ENCODE measurements at regions not wholly inside any gene's neighbourhood (a gene's known extent, or its start where the extent isn't known, plus 50 kb on each side); places are given as distances from the start of the nearest gene placed in this dataset.

DNA sequence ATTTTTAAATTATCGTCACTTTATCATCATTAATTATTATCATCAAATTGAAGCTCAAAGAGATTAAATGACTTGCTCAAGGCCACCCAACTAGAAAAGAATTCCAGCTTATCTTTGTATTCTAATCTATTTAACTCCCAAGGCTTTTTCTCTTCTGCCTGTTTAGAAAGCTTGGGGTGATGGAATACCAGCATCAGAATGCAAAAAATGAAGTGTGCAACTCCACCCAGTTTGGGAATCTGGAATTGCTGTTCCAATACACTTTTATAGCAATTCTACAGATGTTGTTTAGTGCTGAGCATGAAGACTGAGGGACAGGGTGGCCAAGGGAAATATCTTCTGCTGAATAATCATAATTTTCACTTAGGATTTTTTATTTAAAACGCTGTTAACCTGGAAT is 97.2 kb upstream of the FIBIN start:
- DNase-seq (ENCODE audit: extremely low spot score): no peak
- ChIA-PET POLR2A (no interaction called here), CTCF (no interaction called here)
- TF ChIP-seq SUZ12 (IDR thresholded peaks at IDR 0.05) (no peak), ZNF384 (IDR thresholded peaks at IDR 0.05) (no peak), ELF4 (IDR thresholded peaks at IDR 0.05) (no peak), CTBP1 (IDR thresholded peaks at IDR 0.05; ENCODE audit: borderline replicate concordance) (no peak), TARDBP (IDR thresholded peaks at IDR 0.05) (no peak), NFRKB (IDR thresholded peaks at IDR 0.05) (no peak)

DNA sequence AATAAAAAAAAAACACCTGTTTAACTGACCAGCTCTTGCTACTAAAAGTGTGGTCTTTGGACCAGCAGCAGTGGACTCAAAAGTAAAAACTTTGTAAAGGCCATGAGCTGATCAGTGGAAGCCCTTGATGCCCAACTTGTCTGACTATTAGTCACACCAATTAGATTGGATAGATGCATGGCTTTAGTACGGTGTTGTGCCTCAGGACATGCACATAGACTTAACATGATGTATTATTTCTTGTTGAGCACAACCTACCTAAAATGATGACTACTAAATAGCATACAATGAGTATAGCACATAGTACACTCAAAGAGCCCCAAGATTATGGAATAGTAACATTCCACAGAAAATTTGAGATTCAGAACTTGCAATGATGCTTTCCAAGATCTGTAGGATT is 95.1 kb upstream of the FIBIN start:
- ChIA-PET POLR2A (no interaction called here), CTCF (interaction anchor here (0.7 kb wide), 1 partner anchor 181 kb away, joined by 4 read pairs; no protein-coding TSS in a partner anchor)
- TF ChIP-seq L3MBTL2 (conservative IDR thresholded peaks at IDR 0.05): no peak
- DNase-seq (ENCODE audit: extremely low spot score): no peak

- CTCF ChIA-PET: no interaction called here
- no peak for DNase-seq (ENCODE audit: extremely low spot score)
- POLR2A ChIA-PET: no interaction called here
- TF ChIP-seq L3MBTL2 (conservative IDR thresholded peaks at IDR 0.05): no peak
- no peak for TF ChIP-seq CTBP1 (IDR thresholded peaks at IDR 0.05; ENCODE audit: borderline replicate concordance)
- no peak for TF ChIP-seq SP1 (IDR thresholded peaks at IDR 0.05)
- no peak for TF ChIP-seq TARDBP (IDR thresholded peaks at IDR 0.05)
- no peak for TF ChIP-seq ARNT (IDR thresholded peaks at IDR 0.05)
- TF ChIP-seq ELF4 (IDR thresholded peaks at IDR 0.05): no peak
- TF ChIP-seq FOXA1 (IDR thresholded peaks at IDR 0.05): no peak
- TF ChIP-seq, protein P1, sequence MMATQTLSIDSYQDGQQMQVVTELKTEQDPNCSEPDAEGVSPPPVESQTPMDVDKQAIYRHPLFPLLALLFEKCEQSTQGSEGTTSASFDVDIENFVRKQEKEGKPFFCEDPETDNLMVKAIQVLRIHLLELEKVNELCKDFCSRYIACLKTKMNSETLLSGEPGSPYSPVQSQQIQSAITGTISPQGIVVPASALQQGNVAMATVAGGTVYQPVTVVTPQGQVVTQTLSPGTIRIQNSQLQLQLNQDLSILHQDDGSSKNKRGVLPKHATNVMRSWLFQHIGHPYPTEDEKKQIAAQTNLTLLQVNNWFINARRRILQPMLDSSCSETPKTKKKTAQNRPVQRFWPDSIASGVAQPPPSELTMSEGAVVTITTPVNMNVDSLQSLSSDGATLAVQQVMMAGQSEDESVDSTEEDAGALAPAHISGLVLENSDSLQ (IDR thresholded peaks at IDR 0.05): no peak
- no peak for TF ChIP-seq LEF1 (IDR thresholded peaks at IDR 0.05; ENCODE audit: borderline replicate concordance)
- no peak for TF ChIP-seq BHLHE40 (IDR thresholded peaks at IDR 0.05; ENCODE audit: borderline replicate concordance)
These were observed 92.8 kb upstream of the FIBIN start for GRCh38 chr11:26901162-26901561.

DNA sequence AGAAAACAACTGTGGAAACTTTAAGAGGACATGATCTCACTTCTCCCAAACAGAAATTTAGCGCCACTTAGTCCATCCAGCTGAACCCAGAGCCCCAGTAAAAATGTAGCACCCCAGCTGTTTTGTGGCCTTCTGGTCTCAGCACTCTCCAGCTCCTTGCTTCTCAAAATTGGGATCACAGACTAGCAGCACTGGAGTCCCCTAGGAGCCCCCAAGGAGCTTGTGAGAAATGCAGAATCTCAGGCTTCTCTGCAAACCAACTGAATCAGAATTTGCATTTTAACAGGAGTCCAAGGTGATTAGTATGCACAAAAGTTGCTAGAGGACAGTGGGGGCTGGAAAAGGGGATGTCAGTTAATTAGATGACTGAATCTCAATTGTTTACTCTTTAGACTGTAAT is 89.8 kb upstream of the FIBIN start:
- POLR2A ChIA-PET: no interaction called here
- no peak for TF ChIP-seq FOXK2 (IDR thresholded peaks at IDR 0.05)
- no peak for TF ChIP-seq SP1 (IDR thresholded peaks at IDR 0.05)
- TF ChIP-seq LEF1 (IDR thresholded peaks at IDR 0.05; ENCODE audit: borderline replicate concordance): no peak
- no peak for TF ChIP-seq FOXA1 (IDR thresholded peaks at IDR 0.05)
- TF ChIP-seq CTBP1 (IDR thresholded peaks at IDR 0.05; ENCODE audit: borderline replicate concordance): no peak
- TF ChIP-seq, protein P1 (IDR thresholded peaks at IDR 0.05): no peak
- TF ChIP-seq SUZ12 (IDR thresholded peaks at IDR 0.05): no peak
- TF ChIP-seq ARNT (IDR thresholded peaks at IDR 0.05): no peak
- no peak for TF ChIP-seq TARDBP (IDR thresholded peaks at IDR 0.05)
- no peak for TF ChIP-seq ELF4 (IDR thresholded peaks at IDR 0.05)
- TF ChIP-seq FOXM1 (IDR thresholded peaks at IDR 0.05; ENCODE audit: borderline replicate concordance): no peak
- TF ChIP-seq NFRKB (IDR thresholded peaks at IDR 0.05): no peak
- no peak for TF ChIP-seq HDGF (IDR thresholded peaks at IDR 0.05; ENCODE audit: borderline replicate concordance)
- TF ChIP-seq L3MBTL2 (conservative IDR thresholded peaks at IDR 0.05): no peak
- TF ChIP-seq BHLHE40 (IDR thresholded peaks at IDR 0.05; ENCODE audit: borderline replicate concordance): no peak
- CTCF ChIA-PET: no interaction called here
- DNase-seq (ENCODE audit: extremely low spot score): no peak

- TF ChIP-seq ELF4 (IDR thresholded peaks at IDR 0.05): no peak
- TF ChIP-seq TARDBP (IDR thresholded peaks at IDR 0.05): no peak
- no peak for TF ChIP-seq NFRKB (IDR thresholded peaks at IDR 0.05)
- no peak for TF ChIP-seq CTBP1 (IDR thresholded peaks at IDR 0.05; ENCODE audit: borderline replicate concordance)
- TF ChIP-seq BHLHE40 (IDR thresholded peaks at IDR 0.05; ENCODE audit: borderline replicate concordance): no peak
- TF ChIP-seq FOXM1 (IDR thresholded peaks at IDR 0.05; ENCODE audit: borderline replicate concordance): no peak
- no peak for TF ChIP-seq ARNT (IDR thresholded peaks at IDR 0.05)
- TF ChIP-seq FOXK2 (IDR thresholded peaks at IDR 0.05): no peak
- TF ChIP-seq SP1 (IDR thresholded peaks at IDR 0.05): no peak
- no peak for TF ChIP-seq SUZ12 (IDR thresholded peaks at IDR 0.05)
- no peak for TF ChIP-seq FOXA1 (IDR thresholded peaks at IDR 0.05)
- TF ChIP-seq HDGF (IDR thresholded peaks at IDR 0.05; ENCODE audit: borderline replicate concordance): no peak
- TF ChIP-seq, protein P1 (IDR thresholded peaks at IDR 0.05): no peak
- no peak for TF ChIP-seq L3MBTL2 (conservative IDR thresholded peaks at IDR 0.05)
- no peak for TF ChIP-seq LEF1 (IDR thresholded peaks at IDR 0.05; ENCODE audit: borderline replicate concordance)
- TF ChIP-seq ZNF384 (IDR thresholded peaks at IDR 0.05): no peak
- no peak for DNase-seq (ENCODE audit: extremely low spot score)
- CTCF ChIA-PET: no interaction called here
- POLR2A ChIA-PET: no interaction called here
These were observed 89.1 kb upstream of the FIBIN start for GRCh38 chr11:26904801-26905200.

- ChIA-PET CTCF (no interaction called here), POLR2A (no interaction called here)
- TF ChIP-seq ARNT (IDR thresholded peaks at IDR 0.05) (no peak), ZNF384 (IDR thresholded peaks at IDR 0.05) (no peak), NFRKB (IDR thresholded peaks at IDR 0.05) (no peak), CTBP1 (IDR thresholded peaks at IDR 0.05; ENCODE audit: borderline replicate concordance) (no peak), HDGF (IDR thresholded peaks at IDR 0.05; ENCODE audit: borderline replicate concordance) (no peak), BHLHE40 (IDR thresholded peaks at IDR 0.05; ENCODE audit: borderline replicate concordance) (no peak), SUZ12 (IDR thresholded peaks at IDR 0.05) (no peak), LEF1 (IDR thresholded peaks at IDR 0.05; ENCODE audit: borderline replicate concordance) (no peak), TARDBP (IDR thresholded peaks at IDR 0.05) (no peak), SP1 (IDR thresholded peaks at IDR 0.05) (no peak), FOXK2 (IDR thresholded peaks at IDR 0.05) (no peak), ELF4 (IDR thresholded peaks at IDR 0.05) (no peak)
- TF ChIP-seq, protein P1 (IDR thresholded peaks at IDR 0.05): no peak
- DNase-seq (ENCODE audit: extremely low spot score): no peak
These were observed 88.5 kb upstream of the FIBIN start for GRCh38 chr11:26905368-26905767.
